Pulmonary artery endothelial cell (primary cell): ENCODE measurements at regions not wholly inside any gene's neighbourhood (a gene's known extent, or its start where the extent isn't known, plus 50 kb on each side); places are given as distances from the start of the nearest gene placed in this dataset.
"Not testable (repeated sequence)": the region's sequence is repeated elsewhere in the genome, so short reads cannot be mapped to it uniquely, and the experiment has no call there.

ENCODE experiments used
- DNase-seq: peaks from one replicate; pipeline ENCODE4 v3.0.0-alpha.2; 2011; ENCODE audit warnings: low read depth, low spot score

- DNase-seq: no peak
These were observed 68.9 kb upstream of the VGLL4 start for GRCh38 chr3:11712646-11713045.

- DNase-seq: no peak
These were observed 68.2 kb upstream of the VGLL4 start for GRCh38 chr3:11711876-11712275.

GRCh38 chr3:11709782-11710181 lies 66.1 kb upstream of the VGLL4 start:
- no peak for DNase-seq

- DNase-seq: not testable (repeated sequence)
These were observed 63.4 kb upstream of the VGLL4 start for GRCh38 chr3:11707084-11707483.

- DNase-seq: no peak
These were observed 62.9 kb upstream of the VGLL4 start for GRCh38 chr3:11706604-11707003.

GRCh38 chr3:11705049-11705448 lies 61.3 kb upstream of the VGLL4 start:
- no peak for DNase-seq

- no peak for DNase-seq
These were observed 59.4 kb upstream of the VGLL4 start for GRCh38 chr3:11703146-11703545.

- no peak for DNase-seq
These were observed 55.3 kb upstream of the VGLL4 start for GRCh38 chr3:11699083-11699427.

GRCh38 chr3:11698326-11699082 lies 54.8 kb upstream of the VGLL4 start:
- no peak for DNase-seq

GRCh38 chr3:11697701-11698100 lies 54.0 kb upstream of the VGLL4 start:
- DNase-seq: no peak

- no peak for DNase-seq
These were observed 52.3 kb upstream of the VGLL4 start for GRCh38 chr3:11696054-11696453.
